HEK293 (cell line): ENCODE measurements at regions not wholly inside any gene's neighbourhood (a gene's known extent, or its start where the extent isn't known, plus 50 kb on each side); places are given as distances from the start of the nearest gene placed in this dataset.

Experiments
- CTCF ChIA-PET: fragments of 350-600 bp; formaldehyde crosslinking; extraction: SDS; loops from one replicate; lab custom pipeline; 2021; ENCODE audit warnings: antibody characterized with exemption; lab: Yijun Ruan, JAX
- POLR2A ChIA-PET: fragments of 300-600 bp; formaldehyde crosslinking; extraction: SDS; loops from one replicate; lab custom pipeline; 2020; ENCODE audit warnings: antibody characterized with exemption, inconsistent platforms; lab: Yijun Ruan, JAX
- H3K27ac ChIP-seq: fragments of 200-500 bp; sonication (Bioruptor generic); 2 replicates; pipeline ENCODE4 v1.5.1; 2014; ENCODE audit warnings: low read depth, low read length, control low read depth, inconsistent platforms; ENCODE audit errors: extremely low read depth
- H3K36me3 ChIP-seq, 2 experiments: fragments of 200-500 bp in 1 of 2; sonication (Bioruptor generic) in 1 of 2; 1 replicate in 1 of 2; 2 replicates in 1 of 2; pipeline ENCODE4 v1.5.1; 2014 to 2017; ENCODE audit warnings: inconsistent platforms in 2 of 2, low read length in 2 of 2; ENCODE audit not compliant: control insufficient read depth in 2 of 2, insufficient read depth in 1 of 2
- H3K4me1 ChIP-seq: fragments of 200-500 bp; sonication (Bioruptor generic); 2 replicates; pipeline ENCODE4 v1.5.1; 2014; ENCODE audit warnings: mild to moderate bottlenecking, low read length, inconsistent platforms; ENCODE audit not compliant: control insufficient read depth, insufficient read depth
- H3K4me3 ChIP-seq: 2 replicates; pipeline ENCODE4 v1.5.1; 2011; ENCODE audit warnings: low read depth, mild to moderate bottlenecking, control low read depth, low read length, moderate library complexity
- H3K9me3 ChIP-seq: fragments of 200-500 bp; sonication (Bioruptor generic); 2 replicates; pipeline ENCODE4 v1.5.1; 2014; ENCODE audit warnings: low read depth, low read length, inconsistent platforms; ENCODE audit not compliant: control insufficient read depth, insufficient read depth
- CTCF ChIP-seq: fragments of 450-650 bp; formaldehyde crosslinking; IDR thresholded peaks from 2 replicates; pipeline ENCODE4 v1.5.1; 2016; ENCODE audit warnings: missing biosample characterization, missing genetic modification characterization
- GLIS1 ChIP-seq: fragments of 450-650 bp; formaldehyde crosslinking; IDR thresholded peaks from 2 replicates; pipeline ENCODE4 v1.5.1; 2016; ENCODE audit warnings: missing biosample characterization, missing genetic modification characterization
- KLF9 ChIP-seq: fragments of 450-650 bp; formaldehyde crosslinking; IDR thresholded peaks from 2 replicates; pipeline ENCODE4 v1.5.1; 2016; ENCODE audit warnings: missing biosample characterization, missing genetic modification characterization, low read depth
- PRDM4 ChIP-seq: fragments of 450-650 bp; formaldehyde crosslinking; IDR thresholded peaks from 2 replicates; pipeline ENCODE4 v1.5.1; 2017; ENCODE audit warnings: missing biosample characterization, missing genetic modification characterization
- ZFHX2 ChIP-seq: fragments of 450-650 bp; formaldehyde crosslinking; conservative IDR thresholded peaks from 2 replicates; pipeline ENCODE4 v1.5.1; 2016; ENCODE audit warnings: missing biosample characterization, missing genetic modification characterization
- ZNF266 ChIP-seq: fragments of 450-650 bp; formaldehyde crosslinking; IDR thresholded peaks from 2 replicates; pipeline ENCODE4 v1.5.1; 2016; ENCODE audit warnings: missing biosample characterization, missing genetic modification characterization, low read depth
- ZNF292 ChIP-seq: fragments of 450-650 bp; formaldehyde crosslinking; IDR thresholded peaks from 2 replicates; pipeline ENCODE4 v1.5.1; 2016; ENCODE audit warnings: low read depth, missing biosample characterization, missing genetic modification characterization, borderline replicate concordance
- ZNF324 ChIP-seq: fragments of 450-650 bp; formaldehyde crosslinking; IDR thresholded peaks from 2 replicates; pipeline ENCODE4 v1.5.1; 2016; ENCODE audit warnings: missing biosample characterization, missing genetic modification characterization
- ZNF350 ChIP-seq: fragments of 450-650 bp; formaldehyde crosslinking; IDR thresholded peaks from 2 replicates; pipeline ENCODE4 v1.5.0; 2017; ENCODE audit warnings: missing biosample characterization, mild to moderate bottlenecking, missing genetic modification characterization
- ZNF510 ChIP-seq: fragments of 450-650 bp; formaldehyde crosslinking; IDR thresholded peaks from 2 replicates; pipeline ENCODE4 v1.5.1; 2018; ENCODE audit warnings: mild to moderate bottlenecking, missing genetic modification characterization, missing biosample characterization; ENCODE audit not compliant: insufficient replicate concordance
- ZNF518A ChIP-seq: fragments of 450-650 bp; formaldehyde crosslinking; conservative IDR thresholded peaks from 2 replicates; pipeline ENCODE4 v1.5.1; 2016; ENCODE audit warnings: low read depth, missing biosample characterization, missing genetic modification characterization
- ZNF529 ChIP-seq: fragments of 450-650 bp; formaldehyde crosslinking; IDR thresholded peaks from 2 replicates; pipeline ENCODE4 v1.5.1; 2017; ENCODE audit warnings: missing genetic modification characterization, missing biosample characterization; ENCODE audit not compliant: insufficient replicate concordance
- ZNF555 ChIP-seq: fragments of 450-650 bp; formaldehyde crosslinking; conservative IDR thresholded peaks from 2 replicates; pipeline ENCODE4 v1.5.1; 2017; ENCODE audit warnings: missing biosample characterization, mild to moderate bottlenecking, missing genetic modification characterization, inconsistent platforms
- ZNF654 ChIP-seq: fragments of 450-650 bp; formaldehyde crosslinking; IDR thresholded peaks from 2 replicates; pipeline ENCODE4 v1.5.1; 2016; ENCODE audit warnings: low read depth, missing biosample characterization, missing genetic modification characterization
- ZNF658 ChIP-seq: fragments of 450-650 bp; formaldehyde crosslinking; IDR thresholded peaks from 2 replicates; pipeline ENCODE4; 2016; ENCODE audit warnings: missing biosample characterization, missing genetic modification characterization
- ZNF777 ChIP-seq: fragments of 450-650 bp; formaldehyde crosslinking; IDR thresholded peaks from 2 replicates; pipeline ENCODE4 v1.5.1; 2017; ENCODE audit warnings: missing biosample characterization, missing genetic modification characterization, borderline replicate concordance
- ZNF837 ChIP-seq: fragments of 450-650 bp; formaldehyde crosslinking; IDR thresholded peaks from 2 replicates; pipeline ENCODE4 v1.5.1; 2016; ENCODE audit warnings: missing biosample characterization, missing genetic modification characterization

DNA sequence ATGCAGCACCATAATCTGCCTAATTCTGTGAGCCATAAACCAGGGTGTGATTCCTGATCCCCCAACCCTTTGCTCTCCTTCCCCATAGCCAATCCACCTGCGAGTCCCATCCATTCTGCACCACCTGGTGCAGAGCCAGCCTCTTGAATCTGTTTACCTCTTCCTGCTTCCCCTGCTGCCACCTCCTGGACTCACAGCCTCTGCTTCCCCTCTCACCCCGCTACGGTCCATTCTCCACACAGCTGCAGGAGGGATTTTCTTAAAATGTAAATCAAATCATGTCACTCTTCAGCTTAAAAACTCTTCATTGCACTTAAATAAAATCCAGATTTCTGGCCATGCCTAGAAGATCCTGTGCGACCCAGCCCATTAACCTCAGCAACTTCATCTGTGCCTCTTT is 186.7 kb downstream of the FOXD2 start:
- no peaks in the 10 kb centered on the region for H3K36me3 ChIP-seq
- H3K27ac ChIP-seq, result no peak overlapping the region
- no peak overlapping the region for H3K4me3 ChIP-seq
- CTCF ChIA-PET, result interaction anchor here (0.7 to 2.1 kb wide), 4 partner anchors 55 to 161 kb away, joined by 3 to 6 read pairs (median 4); no protein-coding TSS in a partner anchor
- no peaks in the 10 kb centered on the region for H3K9me3 ChIP-seq
- H3K4me1 ChIP-seq, result no peaks in the 10 kb centered on the region
- no peak for TF ChIP-seq ZNF292 (tag by site-specific recombination)
- TF ChIP-seq ZNF529 (tag by site-specific recombination), result no peak
- no peak for TF ChIP-seq ZNF777 (tag by site-specific recombination)
- TF ChIP-seq KLF9 (tag by site-specific recombination), result no peak
- no peak for TF ChIP-seq GLIS1 (tag by site-specific recombination)
- no peak for TF ChIP-seq ZNF324
- TF ChIP-seq ZNF658 (tag by site-specific recombination), result no peak
- TF ChIP-seq ZFHX2 (tag by site-specific recombination), result no peak
- TF ChIP-seq CTCF (tag by site-specific recombination), result peak; percentile 78
- TF ChIP-seq ZNF654 (tag by site-specific recombination), result 0 out of 2 replicates have a peak, but pooled peaks have one; percentile 21
- TF ChIP-seq ZNF510 (tag by site-specific recombination), result no peak
- POLR2A ChIA-PET, result no interaction called here

- no peak overlapping the region for H3K4me3 ChIP-seq
- POLR2A ChIA-PET, result no interaction called here
- TF ChIP-seq ZNF266 (tag by site-specific recombination) (no peak), CTCF (tag by site-specific recombination) (peak; percentile 12; the same call in 1 of the 2 replicates)
- TF ChIP-seq, all 188 proteins: peak for 1
- no peaks in the 10 kb centered on the region for H3K9me3 ChIP-seq
- H3K4me1 ChIP-seq, result no peaks in the 10 kb centered on the region
- no peaks in the 10 kb centered on the region for H3K36me3 ChIP-seq
- no peak overlapping the region for H3K27ac ChIP-seq
- CTCF ChIA-PET, result interaction anchor here (0.6 to 1.0 kb wide), 2 partner anchors 14 to 192 kb away, joined by 4 read pairs; no protein-coding TSS in a partner anchor
Observed at GRCh38 chr1:47627016-47627415, 189.2 kb downstream of the FOXD2 start.

GRCh38 chr1:47627471-47628370 is 189.9 kb downstream of the FOXD2 start:
- Histone ChIP-seq H3K9me3 (no peaks in the 10 kb centered on the region), H3K27ac (no peak overlapping the region), H3K4me3 (no peak overlapping the region), H3K4me1 (no peaks in the 10 kb centered on the region), H3K36me3 (no peaks in the 10 kb centered on the region)
- ChIA-PET POLR2A (no interaction called here), CTCF (interaction anchor here (0.5 to 1.0 kb wide), 2 partner anchors 8 to 193 kb away, joined by 3 to 4 read pairs; no protein-coding TSS in a partner anchor)
- TF ChIP-seq ZNF837 (tag by site-specific recombination), result no peak
- TF ChIP-seq PRDM4, result no peak
- no peak for TF ChIP-seq ZNF518A (tag by site-specific recombination)
- no peak for TF ChIP-seq GLIS1 (tag by site-specific recombination)
- no peak for TF ChIP-seq ZNF555 (tag by site-specific recombination)
- TF ChIP-seq ZNF350 (tag by site-specific recombination), result no peak
- peak; percentile 21; the same call in 1 of the 2 replicates for TF ChIP-seq ZFHX2 (tag by site-specific recombination)
